ENCODE measurements at regions not wholly inside any gene's neighbourhood (a gene's known extent, or its start where the extent isn't known, plus 50 kb on each side); places are given as distances from the start of the nearest gene placed in this dataset.

DNA sequence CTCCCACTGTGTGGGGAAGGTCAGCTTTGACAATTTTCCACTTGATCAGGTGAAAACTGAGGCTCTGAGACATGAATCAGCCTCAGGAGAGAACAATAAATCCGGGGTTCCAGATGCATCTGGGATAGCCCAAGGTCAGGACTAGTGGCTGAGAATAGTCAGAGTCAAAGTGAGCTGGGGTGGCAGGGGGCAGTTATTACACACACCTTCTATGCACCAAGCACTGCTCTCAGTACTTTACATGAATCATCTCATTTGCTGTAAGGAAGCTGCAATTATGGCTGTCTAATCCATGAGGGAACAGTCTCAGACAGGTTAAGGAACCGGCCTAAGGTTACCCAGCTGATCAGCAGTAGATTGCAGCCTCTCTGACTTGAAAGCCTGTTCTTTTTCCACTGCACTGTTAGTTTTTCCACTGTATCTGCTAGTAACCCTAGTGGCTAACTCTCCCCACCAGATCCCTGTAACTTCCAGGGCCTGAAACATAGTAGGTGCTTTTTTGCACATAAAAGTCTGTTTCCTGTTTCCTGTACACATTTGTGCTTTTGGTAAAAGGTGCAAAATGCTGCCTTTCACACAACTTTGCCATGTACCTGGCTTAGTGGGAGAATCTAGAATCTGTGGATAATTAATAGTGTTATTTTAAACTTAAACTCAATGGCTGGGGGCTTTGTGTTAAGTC, 125.9 kb downstream of the EMX2 start:
- no peaks in the 10 kb centered on the region for H3K9me3 Mint-ChIP-seq (ENCODE audit: unreplicated experiment)
- no peak for TF ChIP-seq CTCF (IDR thresholded peaks at IDR 0.05)

GRCh38 chr10:117669122-117669521, 126.6 kb downstream of the EMX2 start:
- no peak overlapping the region for H3K4me3 Mint-ChIP-seq (ENCODE audit: unreplicated experiment)
- TF ChIP-seq CTCF (IDR thresholded peaks at IDR 0.05) = no peak
- no peaks in the 10 kb centered on the region for H3K27me3 Mint-ChIP-seq (ENCODE audit: unreplicated experiment)
- no peaks in the 10 kb centered on the region for H3K9me3 Mint-ChIP-seq (ENCODE audit: unreplicated experiment)
- no peak overlapping the region for H3K27ac Mint-ChIP-seq (ENCODE audit: unreplicated experiment)
- no peaks in the 10 kb centered on the region for H3K36me3 Mint-ChIP-seq (ENCODE audit: unreplicated experiment)
- peaks cover under 1% of the 10 kb centered on the region for H3K4me1 Mint-ChIP-seq (ENCODE audit: unreplicated experiment)
- DNase-seq (ENCODE audit: extremely low spot score, unreplicated experiment) = no peak

More for the DNA sequence above, 125.9 kb downstream of the EMX2 start:
- Mint-ChIP-seq H3K27me3 (ENCODE audit: unreplicated experiment) (no peaks in the 10 kb centered on the region), H3K4me1 (ENCODE audit: unreplicated experiment) (peaks cover 7% of the 10 kb centered on the region), H3K27ac (ENCODE audit: unreplicated experiment) (no peak overlapping the region), H3K36me3 (ENCODE audit: unreplicated experiment) (no peaks in the 10 kb centered on the region), H3K4me3 (ENCODE audit: unreplicated experiment) (no peak overlapping the region)
- peak; percentile 17 for DNase-seq (ENCODE audit: extremely low spot score, unreplicated experiment)

DNA sequence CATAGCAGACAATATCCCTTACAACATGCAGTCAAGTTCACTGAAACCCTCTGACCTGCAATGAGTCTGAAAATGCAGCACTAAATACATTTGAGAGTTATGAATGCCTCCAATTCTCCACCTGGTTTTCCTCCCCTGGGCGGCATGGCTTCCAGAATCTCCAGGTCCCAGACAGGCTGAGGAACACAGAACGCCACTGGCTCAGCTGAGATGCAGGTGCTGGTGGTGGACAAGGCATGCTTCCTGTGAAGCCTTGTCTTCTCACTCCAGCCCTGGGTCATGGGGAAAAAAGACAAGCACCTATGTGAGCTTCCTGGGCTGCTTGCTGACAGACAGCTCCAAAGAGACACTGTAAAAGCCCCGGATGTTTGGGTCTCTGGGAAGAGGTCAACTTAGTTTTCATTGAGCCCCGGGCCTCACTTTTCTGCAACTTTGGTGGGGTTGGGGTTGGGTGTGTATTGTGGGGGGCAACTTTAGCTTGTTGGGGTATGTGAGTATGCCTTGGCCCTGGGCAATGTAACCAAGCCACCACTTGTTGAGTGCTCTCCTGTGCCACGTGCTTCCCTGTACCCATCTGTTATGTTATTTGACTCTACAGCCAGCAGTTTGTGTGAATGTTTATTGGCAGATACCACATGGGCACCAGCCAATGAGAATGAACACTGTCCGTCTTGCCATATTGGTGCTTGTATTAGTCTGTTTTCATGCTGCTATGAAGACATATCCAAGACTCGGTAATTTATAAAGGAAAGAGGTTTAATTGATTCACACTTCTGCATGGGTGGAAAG, 127.8 kb downstream of the EMX2 start:
- no peak overlapping the region for H3K4me3 Mint-ChIP-seq (ENCODE audit: unreplicated experiment)
- H3K27ac Mint-ChIP-seq (ENCODE audit: unreplicated experiment) = no peak overlapping the region
- no peaks in the 10 kb centered on the region for H3K9me3 Mint-ChIP-seq (ENCODE audit: unreplicated experiment)
- H3K36me3 Mint-ChIP-seq (ENCODE audit: unreplicated experiment) = no peaks in the 10 kb centered on the region
- peaks cover 6% of the 10 kb centered on the region for H3K4me1 Mint-ChIP-seq (ENCODE audit: unreplicated experiment)
- no peak for DNase-seq (ENCODE audit: extremely low spot score, unreplicated experiment)
- H3K27me3 Mint-ChIP-seq (ENCODE audit: unreplicated experiment) = no peaks in the 10 kb centered on the region
- TF ChIP-seq CTCF (IDR thresholded peaks at IDR 0.05) = no peak

DNA sequence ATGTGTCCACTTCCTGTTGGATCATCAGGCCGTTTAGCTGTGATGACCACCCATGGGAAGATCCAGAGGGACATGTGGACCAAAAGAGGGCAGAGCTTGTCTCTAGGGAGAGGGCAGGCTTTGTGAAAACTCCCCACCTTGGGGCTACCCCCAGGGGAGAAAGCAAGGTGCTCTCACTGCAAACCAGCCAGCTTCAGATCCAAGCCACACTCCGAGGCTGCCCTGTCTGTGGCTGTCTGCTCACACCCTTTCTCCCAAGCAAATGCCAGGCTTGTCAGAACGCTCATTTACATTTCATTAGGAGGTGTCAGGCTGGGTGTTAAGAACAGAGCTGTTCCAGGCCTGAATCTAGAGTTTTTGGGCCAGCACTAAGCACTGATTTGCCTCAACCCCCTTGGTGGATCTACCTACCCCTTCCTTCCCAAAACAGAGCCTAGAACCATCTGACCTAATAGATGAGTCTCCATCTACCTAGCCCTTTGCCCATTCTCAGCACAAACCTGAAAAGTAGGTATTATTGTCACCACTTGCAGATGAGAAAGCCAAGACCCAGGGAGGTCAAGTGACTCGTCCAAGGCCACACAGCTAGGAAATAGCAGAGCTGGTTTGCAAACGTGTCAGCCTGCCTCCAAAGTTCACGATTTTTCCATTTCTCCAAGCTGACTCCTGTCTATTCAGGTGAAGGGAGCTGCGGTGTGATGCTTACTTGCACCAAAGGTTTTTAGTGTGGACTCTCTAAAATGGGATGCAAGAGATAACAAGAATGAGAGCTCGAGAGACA, 130.9 kb downstream of the EMX2 start:
- Mint-ChIP-seq H3K36me3 (ENCODE audit: unreplicated experiment) (no peaks in the 10 kb centered on the region), H3K4me3 (ENCODE audit: unreplicated experiment) (no peak overlapping the region), H3K27me3 (ENCODE audit: unreplicated experiment) (no peaks in the 10 kb centered on the region), H3K9me3 (ENCODE audit: unreplicated experiment) (no peaks in the 10 kb centered on the region), H3K27ac (ENCODE audit: unreplicated experiment) (no peak overlapping the region), H3K4me1 (ENCODE audit: unreplicated experiment) (peaks cover 6% of the 10 kb centered on the region)
- no peak for TF ChIP-seq CTCF (IDR thresholded peaks at IDR 0.05)
- no peak for DNase-seq (ENCODE audit: extremely low spot score, unreplicated experiment)

- no peak for TF ChIP-seq CTCF (IDR thresholded peaks at IDR 0.05)
- H3K36me3 Mint-ChIP-seq (ENCODE audit: unreplicated experiment) = no peaks in the 10 kb centered on the region
- H3K4me3 Mint-ChIP-seq (ENCODE audit: unreplicated experiment) = no peak overlapping the region
- no peak for DNase-seq (ENCODE audit: extremely low spot score, unreplicated experiment)
- no peaks in the 10 kb centered on the region for H3K27me3 Mint-ChIP-seq (ENCODE audit: unreplicated experiment)
- no peak overlapping the region for H3K27ac Mint-ChIP-seq (ENCODE audit: unreplicated experiment)
- H3K4me1 Mint-ChIP-seq (ENCODE audit: unreplicated experiment) = peaks cover 6% of the 10 kb centered on the region
- H3K9me3 Mint-ChIP-seq (ENCODE audit: unreplicated experiment) = no peaks in the 10 kb centered on the region
Measured at GRCh38 chr10:117674201-117674600, 131.7 kb downstream of the EMX2 start.
